ENCODE measurements at regions not wholly inside any gene's neighbourhood (a gene's known extent, or its start where the extent isn't known, plus 50 kb on each side); places are given as distances from the start of the nearest gene placed in this dataset.
A peak's percentile ranks its signal among the peaks of the same experiment; 100 is the strongest.

DNA sequence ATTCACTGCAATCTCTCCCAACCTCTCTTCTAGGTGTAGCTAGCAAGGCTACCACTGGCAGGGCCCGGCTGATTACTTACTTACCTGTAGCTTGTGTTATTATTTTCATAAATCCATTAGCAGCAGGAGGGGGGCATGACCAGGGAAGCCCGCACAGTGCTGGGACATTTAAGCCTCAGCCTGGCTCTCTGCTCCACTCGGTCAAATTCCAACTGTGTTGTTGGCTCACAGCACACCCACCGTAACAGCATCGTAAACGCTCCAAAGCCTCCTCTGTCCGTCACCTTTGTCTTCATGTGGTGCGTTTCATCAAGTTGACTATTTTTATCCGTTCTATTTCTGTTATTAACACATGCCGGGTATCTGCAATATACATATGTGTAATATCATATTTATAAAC lies 264.7 kb downstream of the NSG2 start:
- no peak for DNase-seq
- POLR2A ChIA-PET = no interaction called here
- H3K27ac Mint-ChIP-seq = no peak overlapping the region

DNA sequence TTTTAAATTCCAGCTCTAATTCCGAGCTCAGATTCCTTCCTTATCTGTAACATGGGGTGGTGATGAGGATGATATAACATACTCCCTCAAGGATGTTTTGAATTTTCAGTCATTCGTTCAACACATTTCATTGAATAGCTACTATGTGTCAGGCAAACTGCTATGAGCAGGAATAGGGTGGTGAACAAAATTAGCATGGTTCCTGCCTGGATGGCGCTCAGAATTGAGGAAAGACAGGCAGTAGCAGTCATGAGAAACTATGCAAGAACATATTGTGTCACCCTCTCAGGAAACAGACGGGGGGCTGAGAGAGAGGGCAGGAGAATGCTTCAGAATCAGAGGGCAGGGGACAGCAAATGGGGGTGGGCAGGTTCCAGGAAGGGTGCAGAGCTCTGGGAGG lies 265.2 kb downstream of the NSG2 start:
- DNase-seq = no peak
- H3K9me3 Mint-ChIP-seq = no peaks in the 10 kb centered on the region
- H3K27ac Mint-ChIP-seq = no peak overlapping the region
- no peak for ATAC-seq (ENCODE audit: low read depth)
- peak overlapping the region; percentile 24 for H3K4me3 Mint-ChIP-seq
- POLR2A ChIA-PET = no interaction called here
- no peaks in the 10 kb centered on the region for H3K36me3 Mint-ChIP-seq
- peaks cover 14% of the 10 kb centered on the region for H3K27me3 Mint-ChIP-seq
- no peaks in the 10 kb centered on the region for H3K4me1 Mint-ChIP-seq

More for the DNA sequence above, 264.7 kb downstream of the NSG2 start:
- Mint-ChIP-seq H3K9me3 (no peaks in the 10 kb centered on the region), H3K36me3 (no peaks in the 10 kb centered on the region), H3K27me3 (peaks cover 15% of the 10 kb centered on the region), H3K4me1 (no peaks in the 10 kb centered on the region), H3K4me3 (no peak overlapping the region)
- ATAC-seq (ENCODE audit: low read depth) = no peak

GRCh38 chr5:174311121-174311520 lies 265.6 kb downstream of the NSG2 start:
- Mint-ChIP-seq H3K27ac (no peak overlapping the region), H3K4me3 (no peak overlapping the region), H3K36me3 (no peaks in the 10 kb centered on the region), H3K9me3 (no peaks in the 10 kb centered on the region), H3K27me3 (peaks cover 14% of the 10 kb centered on the region), H3K4me1 (no peaks in the 10 kb centered on the region)
- no peak for DNase-seq
- no peak for ATAC-seq (ENCODE audit: low read depth)
- POLR2A ChIA-PET = no interaction called here

- POLR2A ChIA-PET = no interaction called here
- Mint-ChIP-seq H3K36me3 (no peaks in the 10 kb centered on the region), H3K27ac (no peak overlapping the region), H3K27me3 (peaks cover 16% of the 10 kb centered on the region), H3K9me3 (no peaks in the 10 kb centered on the region), H3K4me3 (no peak overlapping the region), H3K4me1 (no peaks in the 10 kb centered on the region)
- ATAC-seq (ENCODE audit: low read depth) (peak; percentile 86), DNase-seq (peak; percentile 82)
Observed at GRCh38 chr5:174311531-174312269, 266.2 kb downstream of the NSG2 start.

DNA sequence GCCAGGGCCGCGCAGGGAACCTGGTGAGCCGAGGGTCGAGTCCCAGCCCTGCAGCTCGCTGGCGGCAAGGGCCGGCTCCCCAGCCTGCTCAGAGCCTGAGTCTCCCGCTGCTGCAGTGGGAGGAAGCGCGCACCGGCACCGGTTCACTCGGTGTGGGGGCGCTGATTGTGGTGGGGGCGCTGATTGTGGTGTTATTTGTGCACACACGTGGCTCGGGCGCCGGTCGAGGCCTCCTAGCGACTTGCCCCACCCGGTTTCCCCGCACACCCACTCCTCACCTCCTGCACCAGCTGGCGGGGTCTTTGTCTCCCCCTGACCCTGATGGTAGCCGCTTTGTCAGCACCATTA lies 266.7 kb downstream of the NSG2 start:
- H3K4me3 Mint-ChIP-seq = no peak overlapping the region
- no peak for DNase-seq
- no peaks in the 10 kb centered on the region for H3K9me3 Mint-ChIP-seq
- no peak for ATAC-seq (ENCODE audit: low read depth)
- no peak overlapping the region for H3K27ac Mint-ChIP-seq
- H3K27me3 Mint-ChIP-seq = peaks cover 16% of the 10 kb centered on the region
- no peaks in the 10 kb centered on the region for H3K36me3 Mint-ChIP-seq
- no peaks in the 10 kb centered on the region for H3K4me1 Mint-ChIP-seq
- POLR2A ChIA-PET = no interaction called here

DNA sequence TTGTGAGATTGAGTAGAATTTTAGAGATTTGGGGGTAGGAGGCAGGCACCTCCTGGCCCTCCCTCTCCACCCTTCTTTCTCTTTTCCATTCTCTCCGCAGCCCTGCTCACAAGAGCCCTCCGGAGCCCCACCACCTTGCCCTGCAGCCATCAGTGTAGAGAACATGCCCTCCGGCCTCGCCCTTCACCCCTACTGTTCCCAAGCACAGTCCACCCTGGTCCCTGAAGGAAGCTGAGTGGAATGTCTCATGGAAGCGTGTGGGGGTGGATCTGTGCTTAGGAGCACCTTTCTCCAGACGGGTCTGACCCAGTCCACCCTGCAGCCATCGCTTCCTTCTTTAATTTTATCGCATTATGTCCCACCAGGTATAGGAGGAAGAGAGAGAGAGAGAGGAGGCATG lies 267.1 kb downstream of the NSG2 start:
- H3K27me3 Mint-ChIP-seq = peaks cover 18% of the 10 kb centered on the region
- DNase-seq (no peak), ATAC-seq (ENCODE audit: low read depth) (no peak)
- no peak overlapping the region for H3K27ac Mint-ChIP-seq
- POLR2A ChIA-PET = no interaction called here
- H3K36me3 Mint-ChIP-seq = no peaks in the 10 kb centered on the region
- no peak overlapping the region for H3K4me3 Mint-ChIP-seq
- no peaks in the 10 kb centered on the region for H3K9me3 Mint-ChIP-seq
- no peaks in the 10 kb centered on the region for H3K4me1 Mint-ChIP-seq

GRCh38 chr5:174313615-174314014 lies 268.1 kb downstream of the NSG2 start:
- Mint-ChIP-seq H3K36me3 (no peaks in the 10 kb centered on the region), H3K27ac (no peak overlapping the region), H3K27me3 (peaks cover 19% of the 10 kb centered on the region), H3K4me1 (no peaks in the 10 kb centered on the region), H3K4me3 (no peak overlapping the region), H3K9me3 (no peaks in the 10 kb centered on the region)
- POLR2A ChIA-PET = no interaction called here
- no peak for DNase-seq
- no peak for ATAC-seq (ENCODE audit: low read depth)

DNA sequence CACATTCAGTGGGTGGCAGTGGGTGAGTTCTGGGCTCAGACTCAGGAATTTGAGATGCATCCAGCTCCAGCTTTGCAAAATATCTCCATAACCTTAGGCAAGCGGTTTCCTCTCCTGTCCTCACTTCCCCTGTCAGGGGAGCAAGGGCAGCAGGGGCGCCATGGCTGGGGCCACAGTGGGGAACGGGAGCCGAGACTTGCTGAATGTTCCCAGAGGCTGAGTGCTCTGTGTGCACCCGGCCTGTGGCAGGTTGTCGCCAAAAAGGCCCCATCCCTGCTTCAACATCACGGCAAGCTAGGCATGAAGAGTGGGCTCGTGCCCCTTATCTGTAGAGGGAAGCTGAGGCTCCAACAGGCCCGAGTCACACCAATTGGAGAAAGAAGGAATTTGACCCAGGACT lies 268.8 kb downstream of the NSG2 start:
- peaks cover 23% of the 10 kb centered on the region for H3K27me3 Mint-ChIP-seq
- DNase-seq = no peak
- no peak overlapping the region for H3K27ac Mint-ChIP-seq
- H3K36me3 Mint-ChIP-seq = no peaks in the 10 kb centered on the region
- POLR2A ChIA-PET = no interaction called here
- H3K4me3 Mint-ChIP-seq = no peak overlapping the region
- no peaks in the 10 kb centered on the region for H3K4me1 Mint-ChIP-seq
- ATAC-seq (ENCODE audit: low read depth) = no peak
- no peaks in the 10 kb centered on the region for H3K9me3 Mint-ChIP-seq

GRCh38 chr5:174315471-174315870 lies 270.0 kb downstream of the NSG2 start:
- H3K27me3 Mint-ChIP-seq = peaks cover 23% of the 10 kb centered on the region
- H3K9me3 Mint-ChIP-seq = no peaks in the 10 kb centered on the region
- no peaks in the 10 kb centered on the region for H3K4me1 Mint-ChIP-seq
- POLR2A ChIA-PET = interaction anchor here (0.5 kb wide), 1 partner anchor 613 kb away, joined by 3 read pairs; no protein-coding TSS in a partner anchor
- H3K27ac Mint-ChIP-seq = no peak overlapping the region
- no peak for ATAC-seq (ENCODE audit: low read depth)
- no peak for DNase-seq
- H3K36me3 Mint-ChIP-seq = no peaks in the 10 kb centered on the region
- H3K4me3 Mint-ChIP-seq = no peak overlapping the region

DNA sequence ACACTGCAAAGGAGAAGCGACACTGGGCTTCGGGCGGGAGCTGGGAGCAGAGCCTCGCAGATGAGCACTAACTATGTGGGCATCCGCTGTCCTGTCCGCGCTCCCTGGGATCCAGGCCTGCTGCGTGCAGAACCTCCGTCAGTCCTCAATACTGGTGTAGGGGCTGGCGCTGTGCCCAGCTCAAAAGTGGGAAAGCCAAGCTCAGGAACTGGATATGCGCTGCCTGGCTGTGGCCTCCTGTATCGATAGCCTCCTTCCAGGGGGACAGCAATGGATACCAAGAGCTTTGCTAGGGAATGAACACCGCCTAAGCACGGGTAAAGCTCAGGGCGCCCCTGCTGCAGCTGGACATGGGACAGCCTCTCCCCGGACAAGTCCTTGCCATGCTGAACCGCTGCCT lies 270.4 kb downstream of the NSG2 start:
- no peaks in the 10 kb centered on the region for H3K9me3 Mint-ChIP-seq
- no peak overlapping the region for H3K4me3 Mint-ChIP-seq
- ATAC-seq (ENCODE audit: low read depth) (no peak), DNase-seq (no peak)
- POLR2A ChIA-PET = interaction anchor here (0.5 to 0.6 kb wide), 2 partner anchors 11 to 613 kb away, joined by 3 read pairs; no protein-coding TSS in a partner anchor
- H3K27ac Mint-ChIP-seq = no peak overlapping the region
- peaks cover 19% of the 10 kb centered on the region for H3K27me3 Mint-ChIP-seq
- H3K4me1 Mint-ChIP-seq = no peaks in the 10 kb centered on the region
- H3K36me3 Mint-ChIP-seq = no peaks in the 10 kb centered on the region

GRCh38 chr5:174316326-174316725 lies 270.8 kb downstream of the NSG2 start:
- ATAC-seq (ENCODE audit: low read depth) (no peak), DNase-seq (no peak)
- Mint-ChIP-seq H3K4me1 (no peaks in the 10 kb centered on the region), H3K27ac (no peak overlapping the region), H3K9me3 (no peaks in the 10 kb centered on the region), H3K4me3 (no peak overlapping the region), H3K36me3 (no peaks in the 10 kb centered on the region), H3K27me3 (peaks cover 15% of the 10 kb centered on the region)
- POLR2A ChIA-PET = interaction anchor here (0.6 kb wide), 1 partner anchor 11 kb away, joined by 3 read pairs; no protein-coding TSS in a partner anchor

DNA sequence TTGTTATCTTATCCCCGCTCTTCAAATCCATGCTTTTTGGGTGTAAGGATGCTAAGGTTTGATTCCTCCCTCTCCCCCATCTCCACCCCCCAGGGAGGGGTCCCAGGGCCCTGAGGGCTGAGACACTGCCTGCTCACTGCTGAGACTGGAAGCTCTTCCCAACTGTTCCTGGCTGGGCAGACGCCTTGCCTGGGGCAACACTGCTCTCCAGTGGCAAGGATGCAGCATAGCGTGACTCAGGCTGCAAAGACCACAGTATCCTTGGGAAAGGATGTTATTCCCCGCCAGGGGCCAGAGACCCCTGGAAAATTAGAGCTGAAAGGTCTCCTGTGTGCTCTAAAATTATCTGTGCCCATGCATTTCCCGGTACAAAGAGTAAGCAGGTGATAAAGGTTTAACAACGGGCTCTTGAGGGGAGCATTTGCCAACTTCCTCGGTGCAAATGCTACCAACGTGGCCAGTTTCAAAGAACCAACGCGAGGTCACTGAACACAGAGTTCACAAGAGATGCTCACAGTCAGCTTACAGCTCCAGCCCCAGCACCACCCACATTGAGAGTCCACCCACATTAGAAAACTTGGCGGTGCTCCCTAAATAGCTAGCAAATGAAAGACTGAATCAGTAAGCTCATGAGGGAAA lies 271.9 kb downstream of the NSG2 start:
- Mint-ChIP-seq H3K27me3 (peaks cover 15% of the 10 kb centered on the region), H3K4me1 (no peaks in the 10 kb centered on the region)
- POLR2A ChIA-PET = no interaction called here

GRCh38 chr5:174318578-174318977 lies 273.1 kb downstream of the NSG2 start:
- Mint-ChIP-seq H3K4me1 (peaks cover under 1% of the 10 kb centered on the region), H3K36me3 (no peaks in the 10 kb centered on the region), H3K27me3 (peaks cover 11% of the 10 kb centered on the region), H3K9me3 (no peaks in the 10 kb centered on the region), H3K4me3 (no peak overlapping the region), H3K27ac (no peak overlapping the region)
- DNase-seq (no peak), ATAC-seq (ENCODE audit: low read depth) (no peak)
- POLR2A ChIA-PET = no interaction called here

More for the DNA sequence above, 271.9 kb downstream of the NSG2 start:
- no peak for ATAC-seq (ENCODE audit: low read depth)
- DNase-seq = no peak
- no peak overlapping the region for H3K27ac Mint-ChIP-seq
- H3K36me3 Mint-ChIP-seq = no peaks in the 10 kb centered on the region
- no peaks in the 10 kb centered on the region for H3K9me3 Mint-ChIP-seq
- no peak overlapping the region for H3K4me3 Mint-ChIP-seq

DNA sequence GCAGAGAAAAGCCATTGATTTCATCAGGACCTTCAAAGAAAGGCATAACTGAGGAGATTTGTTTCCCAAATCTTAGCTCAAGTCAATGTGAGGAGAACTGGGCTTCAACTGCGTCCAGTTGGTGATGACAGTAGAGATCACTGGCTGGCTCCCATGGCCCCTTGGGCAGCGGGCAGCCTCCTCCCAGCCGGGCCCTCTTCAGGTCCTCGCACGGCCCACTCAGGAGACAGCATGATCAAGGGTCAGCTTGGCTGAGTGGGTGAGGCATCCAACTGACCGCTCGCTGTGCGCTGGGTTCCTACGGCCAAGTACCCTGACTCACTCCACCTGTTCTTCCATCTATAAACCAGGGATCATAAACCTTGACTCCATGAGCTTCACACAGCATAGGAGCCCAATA lies 274.0 kb downstream of the NSG2 start:
- no peak for DNase-seq
- H3K4me3 Mint-ChIP-seq = no peak overlapping the region
- H3K36me3 Mint-ChIP-seq = no peaks in the 10 kb centered on the region
- peaks cover 2% of the 10 kb centered on the region for H3K4me1 Mint-ChIP-seq
- H3K27ac Mint-ChIP-seq = no peak overlapping the region
- peaks cover 11% of the 10 kb centered on the region for H3K27me3 Mint-ChIP-seq
- H3K9me3 Mint-ChIP-seq = no peaks in the 10 kb centered on the region
- POLR2A ChIA-PET = no interaction called here
- ATAC-seq (ENCODE audit: low read depth) = no peak

Data from activated naive CD8-positive, alpha-beta T cell treated with anti-CD3 and anti-CD28 coated beads, Interleukin-2, amount 10 ng/mL, durations not matched to agents 7 days and 5 days (primary cell).